Fibroblast of villous mesenchyme (primary cell): ENCODE measurements at regions not wholly inside any gene's neighbourhood (a gene's known extent, or its start where the extent isn't known, plus 50 kb on each side); places are given as distances from the start of the nearest gene placed in this dataset.

Experiments used
- DNase-seq: peaks from one replicate; pipeline ENCODE4 v3.0.0-alpha.2; 2010; ENCODE audit warnings: low read depth
- H3K4me3 ChIP-seq: 2 replicates; pipeline ENCODE4 v1.5.1; 2011; ENCODE audit warnings: low read depth, mild to moderate bottlenecking, low read length
- TF ChIP-seq, protein P1 (sequence below): IDR thresholded peaks from 2 replicates; pipeline ENCODE4 v1.5.1; 2012; ENCODE audit warnings: low read depth, mild to moderate bottlenecking, low read length; ENCODE audit not compliant: insufficient read depth

DNA sequence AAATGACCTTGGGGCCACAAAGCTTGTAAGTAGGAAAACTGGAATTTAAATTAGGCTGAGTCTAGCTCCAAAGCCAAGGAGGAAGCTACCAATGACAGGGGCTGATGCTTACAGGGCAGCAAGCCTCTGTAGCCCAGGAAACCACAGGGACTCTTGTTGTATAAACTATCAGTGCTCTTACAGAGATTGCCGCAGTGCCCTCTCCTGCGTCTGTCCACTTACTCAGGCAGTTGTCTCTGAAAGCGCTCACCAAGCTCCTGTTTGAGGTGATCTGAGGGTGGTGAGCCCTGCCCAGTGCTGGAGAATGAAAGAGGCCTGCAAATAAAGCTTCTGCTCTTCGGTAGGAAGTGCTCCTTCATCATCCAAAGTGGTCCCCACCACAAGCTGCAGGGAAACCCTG lies 498.8 kb downstream of the ARHGEF28 start:
- no peak overlapping the region for H3K4me3 ChIP-seq
- DNase-seq: peak; percentile 24
- TF ChIP-seq, protein P1, sequence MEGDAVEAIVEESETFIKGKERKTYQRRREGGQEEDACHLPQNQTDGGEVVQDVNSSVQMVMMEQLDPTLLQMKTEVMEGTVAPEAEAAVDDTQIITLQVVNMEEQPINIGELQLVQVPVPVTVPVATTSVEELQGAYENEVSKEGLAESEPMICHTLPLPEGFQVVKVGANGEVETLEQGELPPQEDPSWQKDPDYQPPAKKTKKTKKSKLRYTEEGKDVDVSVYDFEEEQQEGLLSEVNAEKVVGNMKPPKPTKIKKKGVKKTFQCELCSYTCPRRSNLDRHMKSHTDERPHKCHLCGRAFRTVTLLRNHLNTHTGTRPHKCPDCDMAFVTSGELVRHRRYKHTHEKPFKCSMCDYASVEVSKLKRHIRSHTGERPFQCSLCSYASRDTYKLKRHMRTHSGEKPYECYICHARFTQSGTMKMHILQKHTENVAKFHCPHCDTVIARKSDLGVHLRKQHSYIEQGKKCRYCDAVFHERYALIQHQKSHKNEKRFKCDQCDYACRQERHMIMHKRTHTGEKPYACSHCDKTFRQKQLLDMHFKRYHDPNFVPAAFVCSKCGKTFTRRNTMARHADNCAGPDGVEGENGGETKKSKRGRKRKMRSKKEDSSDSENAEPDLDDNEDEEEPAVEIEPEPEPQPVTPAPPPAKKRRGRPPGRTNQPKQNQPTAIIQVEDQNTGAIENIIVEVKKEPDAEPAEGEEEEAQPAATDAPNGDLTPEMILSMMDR: no peak

DNA sequence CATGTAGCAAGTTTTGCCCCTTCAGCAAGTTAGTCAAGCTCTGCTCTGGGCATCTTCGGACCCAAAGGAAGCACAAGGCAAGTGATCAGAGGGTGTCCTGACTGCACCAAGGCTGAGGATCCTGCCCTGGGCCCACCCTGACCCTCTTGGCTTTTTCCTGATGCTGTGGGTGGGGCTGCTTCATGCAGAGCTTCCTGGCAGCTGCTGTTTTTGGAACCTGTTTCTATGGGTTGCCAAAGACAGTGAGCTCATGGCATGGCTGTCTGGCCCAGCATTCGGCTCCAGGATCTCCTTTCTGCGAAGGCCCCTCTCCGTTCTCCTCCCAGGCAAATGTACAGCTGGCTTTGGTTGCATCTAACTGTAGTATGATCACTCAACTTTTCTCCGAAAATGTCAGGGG lies 497.9 kb downstream of the ARHGEF28 start:
- H3K4me3 ChIP-seq: no peak overlapping the region
- DNase-seq: no peak
- TF ChIP-seq, protein P1: no peak

DNA sequence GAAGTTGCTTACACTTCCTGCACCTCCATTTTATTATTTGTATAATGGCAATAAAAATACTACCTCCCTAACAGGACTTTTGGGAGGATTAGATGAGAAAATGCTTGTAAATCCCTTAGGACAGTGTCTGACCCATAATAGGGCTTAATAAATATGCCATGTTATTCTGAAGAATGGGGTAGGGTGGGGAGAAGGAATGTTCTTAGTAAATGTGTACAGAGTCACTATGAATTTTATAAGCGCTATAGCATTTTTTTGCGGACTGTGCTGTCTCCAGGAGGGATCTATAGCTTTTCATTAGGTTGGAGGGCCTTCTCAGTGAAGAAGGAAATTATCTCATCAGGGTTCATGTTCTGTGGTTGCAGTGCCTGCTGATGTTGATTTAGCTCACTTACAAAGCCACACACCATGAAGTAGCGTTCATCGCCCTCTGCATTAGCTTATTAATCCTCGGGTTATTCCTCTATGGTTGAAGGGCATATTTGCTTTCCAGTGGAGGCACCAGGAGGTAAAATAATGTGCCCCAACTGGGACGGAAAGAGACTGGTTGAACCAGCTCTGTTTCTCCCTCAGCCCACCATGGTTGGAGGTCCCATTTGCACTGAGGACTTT lies 497.1 kb downstream of the ARHGEF28 start:
- DNase-seq: no peak
- H3K4me3 ChIP-seq: no peak overlapping the region
- TF ChIP-seq, protein P1: no peak

DNA sequence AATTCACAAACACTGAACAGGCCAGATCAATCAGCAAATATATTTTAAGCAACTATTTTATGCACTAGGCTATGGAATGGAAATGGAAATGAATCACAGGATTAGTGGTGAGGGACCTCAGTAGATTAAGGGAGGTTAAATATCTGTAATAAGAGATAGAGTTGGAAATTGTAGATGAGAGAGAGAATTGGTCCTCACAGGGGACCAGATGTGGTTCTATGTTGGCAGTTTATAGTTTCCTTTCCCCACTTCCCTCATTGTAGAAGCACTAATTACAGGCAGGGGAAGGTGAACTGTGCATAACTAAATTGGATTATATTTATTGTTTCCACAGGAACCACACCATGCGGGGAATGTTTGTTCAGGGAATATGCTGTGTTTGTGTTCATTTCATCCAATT lies 496.2 kb downstream of the ARHGEF28 start:
- TF ChIP-seq, protein P1: no peak
- no peak for DNase-seq
- H3K4me3 ChIP-seq: no peak overlapping the region

DNA sequence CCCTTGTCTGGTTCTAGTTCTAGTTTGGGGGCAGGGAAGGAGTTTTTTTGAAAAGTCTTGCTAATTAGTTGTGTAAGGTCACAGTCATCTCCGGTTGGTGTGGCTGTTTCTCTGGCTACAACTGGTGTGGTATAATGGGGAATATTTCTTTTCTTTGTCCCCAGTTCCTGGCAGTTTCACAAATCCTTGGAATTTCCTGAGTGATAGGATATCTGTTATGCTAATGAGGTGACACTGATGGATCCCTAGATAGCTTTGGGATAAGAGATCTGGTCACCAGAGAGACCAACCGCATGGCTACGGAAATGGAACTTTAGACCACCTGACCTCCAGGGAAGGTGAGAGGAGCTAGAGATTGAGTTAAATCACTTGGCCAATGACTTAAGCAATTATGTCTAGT lies 494.6 kb downstream of the ARHGEF28 start:
- TF ChIP-seq, protein P1: no peak
- no peak for DNase-seq
- H3K4me3 ChIP-seq: no peak overlapping the region

DNA sequence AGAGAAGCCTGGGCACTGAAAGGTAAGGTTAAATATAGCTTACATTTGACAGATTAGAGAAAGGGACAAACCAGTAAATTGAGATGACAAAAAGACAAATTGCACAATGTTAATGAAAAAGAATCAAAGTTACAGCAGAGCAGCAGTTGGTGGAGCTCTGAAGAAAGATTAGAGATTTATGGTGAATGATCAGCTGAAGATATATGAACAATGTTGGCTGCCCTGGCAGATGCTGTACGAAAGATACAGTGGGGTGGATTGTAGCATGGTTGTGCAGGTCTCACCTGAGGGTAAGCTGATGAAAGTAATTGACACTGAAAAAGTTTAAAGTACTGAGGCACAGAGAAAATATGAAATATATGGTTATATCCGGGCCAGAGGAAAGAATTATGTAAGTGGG lies 492.1 kb downstream of the ARHGEF28 start:
- TF ChIP-seq, protein P1: no peak
- DNase-seq: no peak
- H3K4me3 ChIP-seq: no peak overlapping the region

DNA sequence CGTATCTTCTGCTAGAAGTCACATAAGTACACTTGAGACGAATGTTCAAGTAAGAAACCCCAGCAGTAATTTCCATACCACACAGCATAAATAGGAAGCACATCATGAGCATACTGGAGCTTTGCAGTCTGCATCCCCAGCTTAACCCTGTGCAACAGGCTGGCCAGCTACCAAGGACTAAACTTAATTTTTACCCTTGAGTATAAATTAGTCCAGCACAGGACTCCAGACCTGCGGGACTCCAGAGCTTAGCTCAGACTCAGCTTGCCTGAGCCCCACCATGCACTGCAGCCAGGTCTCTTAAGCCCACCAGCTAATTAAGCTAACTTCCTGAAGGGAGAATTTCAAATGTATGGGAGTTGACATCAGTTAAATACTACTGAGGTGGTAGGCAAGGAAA lies 491.0 kb downstream of the ARHGEF28 start:
- no peak for DNase-seq
- TF ChIP-seq, protein P1: no peak
- H3K4me3 ChIP-seq: no peak overlapping the region
